GM12865 (cell line): ENCODE measurements at regions not wholly inside any gene's neighbourhood (a gene's known extent, or its start where the extent isn't known, plus 50 kb on each side); places are given as distances from the start of the nearest gene placed in this dataset.

Experiments
- DNase-seq: peaks from one replicate; pipeline ENCODE4 v3.0.0; 2010; ENCODE audit warnings: low read depth
- H3K4me3 ChIP-seq: 2 replicates; pipeline ENCODE4 v1.5.1; 2011; ENCODE audit warnings: mild to moderate bottlenecking, low read depth, low read length, control low read depth
- CTCF ChIP-seq: IDR thresholded peaks from 2 replicates; pipeline ENCODE4 v1.5.1; 2011; ENCODE audit warnings: low read length, control low read depth, low read depth, inconsistent platforms; ENCODE audit not compliant: insufficient read depth; ENCODE audit errors: missing control alignments

GRCh38 chr14:101133068-101133467 is 229.5 kb upstream of the RTL1 start:
- no peak for DNase-seq

GRCh38 chr14:101134161-101134631 is 230.7 kb upstream of the RTL1 start:
- no peak for TF ChIP-seq CTCF
- H3K4me3 ChIP-seq: no peak overlapping the region
- no peak for DNase-seq

More at GRCh38 chr14:101133068-101133467, 229.5 kb upstream of the RTL1 start:
- no peak for TF ChIP-seq CTCF
- no peak overlapping the region for H3K4me3 ChIP-seq

DNA sequence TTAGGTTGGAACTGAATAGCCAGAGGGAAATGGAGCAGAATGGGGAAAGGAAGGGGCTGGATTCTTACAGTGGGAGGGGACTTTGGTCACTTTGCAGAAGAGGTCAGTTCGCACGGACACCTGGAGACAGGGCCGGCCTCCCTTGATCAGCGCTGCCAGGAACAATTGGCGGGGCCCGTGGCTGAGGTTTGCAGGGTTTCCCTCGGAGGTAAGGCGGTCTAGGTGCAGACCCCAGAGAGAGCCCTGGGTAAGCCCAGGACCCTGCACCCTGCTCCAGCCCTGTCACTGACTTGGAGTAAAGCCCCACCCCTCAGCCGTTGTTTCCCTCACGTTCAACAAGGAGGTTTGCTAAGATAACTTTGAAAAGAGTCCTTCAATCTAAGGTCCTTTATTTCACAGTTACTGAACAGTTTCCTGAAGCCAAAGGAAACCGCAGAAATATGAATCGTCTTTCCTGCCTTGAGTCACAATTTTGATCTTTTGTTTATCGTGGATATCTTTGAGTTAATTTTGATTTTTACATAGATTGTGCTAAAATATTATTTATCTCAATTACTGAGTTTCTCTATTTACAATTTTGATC is 231.4 kb upstream of the RTL1 start:
- no peak for TF ChIP-seq CTCF
- H3K4me3 ChIP-seq: no peak overlapping the region
- no peak for DNase-seq

DNA sequence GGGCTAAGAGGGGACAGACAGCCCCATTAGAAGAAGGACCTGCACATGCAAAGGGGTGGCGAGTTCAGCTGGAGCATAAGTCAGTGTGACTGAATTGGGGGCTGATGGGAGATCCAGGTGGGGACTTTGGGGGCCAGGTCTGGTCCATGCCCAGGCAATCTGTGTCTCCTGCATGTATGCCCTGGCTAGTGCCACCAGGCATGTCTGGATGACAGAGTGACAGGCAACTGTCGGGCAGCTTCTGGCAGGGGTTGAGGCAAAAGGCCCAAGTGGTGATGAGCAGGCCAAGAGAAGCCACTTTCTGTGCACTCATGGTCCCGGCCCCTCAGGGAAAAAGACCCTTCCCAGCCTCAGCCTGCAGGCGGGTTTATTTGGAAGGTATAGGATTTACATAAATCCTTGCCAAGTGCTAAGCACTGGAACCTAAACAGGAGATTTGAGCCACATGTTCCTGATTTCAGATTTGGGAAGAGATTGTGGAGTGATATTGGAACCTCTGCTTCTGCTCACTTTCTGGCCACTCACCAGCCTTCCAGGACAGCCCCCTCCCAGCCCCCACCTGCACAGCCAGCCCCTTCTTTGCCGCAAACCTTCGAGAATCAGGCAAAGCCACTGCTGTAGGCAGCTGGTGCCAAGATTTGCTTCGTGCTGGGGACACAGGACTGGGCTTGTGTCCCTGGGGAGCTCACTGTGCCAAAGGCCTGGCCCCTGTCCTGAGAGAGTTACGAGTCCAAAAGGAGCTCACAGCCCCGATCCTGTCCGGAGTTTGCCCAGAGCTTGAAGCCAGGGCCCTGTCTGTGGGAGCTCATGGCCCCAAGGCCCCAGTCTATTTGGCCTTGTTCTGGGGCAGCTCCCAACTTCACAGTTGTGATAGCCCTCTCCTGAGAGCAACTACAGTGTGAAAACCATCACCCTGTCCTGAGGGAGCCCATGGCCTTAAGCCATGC is 232.5 kb upstream of the RTL1 start:
- no peak overlapping the region for H3K4me3 ChIP-seq
- TF ChIP-seq CTCF: no peak
- DNase-seq: no peak

DNA sequence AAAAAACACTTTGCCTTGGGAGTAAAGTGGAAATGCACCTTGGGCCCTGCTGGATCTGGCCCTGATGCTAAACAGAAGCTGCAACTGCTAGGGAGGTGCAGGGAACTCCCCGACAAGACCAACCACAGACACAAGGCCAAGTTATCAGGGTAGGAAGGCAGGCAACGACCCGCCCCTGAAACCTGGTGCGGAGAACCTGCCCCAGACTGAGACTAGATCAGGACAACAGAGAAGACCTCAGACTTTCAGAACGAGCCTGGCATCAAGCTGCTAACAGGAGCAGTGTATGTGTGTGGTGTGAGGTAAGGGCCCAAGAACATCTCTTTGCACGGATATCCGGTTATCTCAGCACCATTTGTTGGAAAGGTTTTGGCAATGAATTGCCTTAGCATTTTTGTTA is 233.7 kb upstream of the RTL1 start:
- no peak overlapping the region for H3K4me3 ChIP-seq
- no peak for TF ChIP-seq CTCF
- no peak for DNase-seq

- H3K4me3 ChIP-seq: no peak overlapping the region
- no peak for TF ChIP-seq CTCF
Measured at GRCh38 chr14:101147848-101148247, 244.3 kb upstream of the RTL1 start.

More at GRCh38 chr14:101147848-101148247, 244.3 kb upstream of the RTL1 start:
- no peak for DNase-seq
